HEK293 (cell line): ENCODE measurements at regions not wholly inside any gene's neighbourhood (a gene's known extent, or its start where the extent isn't known, plus 50 kb on each side); places are given as distances from the start of the nearest gene placed in this dataset.

ENCODE experiments used
- CTCF ChIP-seq: fragments of 450-650 bp; formaldehyde crosslinking; IDR thresholded peaks from 2 replicates; pipeline ENCODE4 v1.5.1; 2016; ENCODE audit warnings: missing biosample characterization, missing genetic modification characterization
- GLI2 ChIP-seq: fragments of 450-650 bp; formaldehyde crosslinking; IDR thresholded peaks from 2 replicates; pipeline ENCODE4; 2017; ENCODE audit warnings: missing biosample characterization, missing genetic modification characterization, low read depth, borderline replicate concordance
- PRDM2 ChIP-seq: fragments of 450-650 bp; formaldehyde crosslinking; IDR thresholded peaks from 2 replicates; pipeline ENCODE4 v1.5.1; 2016; ENCODE audit warnings: missing biosample characterization, missing genetic modification characterization, borderline replicate concordance
- SP2 ChIP-seq: fragments of 450-650 bp; formaldehyde crosslinking; IDR thresholded peaks from 2 replicates; pipeline ENCODE4 v1.5.1; 2016; ENCODE audit warnings: missing biosample characterization, missing genetic modification characterization
- ZBTB20 ChIP-seq: fragments of 450-650 bp; formaldehyde crosslinking; IDR thresholded peaks from 2 replicates; pipeline ENCODE4 v1.5.1; 2016; ENCODE audit warnings: missing biosample characterization, missing genetic modification characterization
- ZBTB6 ChIP-seq: fragments of 450-650 bp; formaldehyde crosslinking; IDR thresholded peaks from 2 replicates; pipeline ENCODE4 v1.5.1; 2017; ENCODE audit warnings: missing biosample characterization, missing genetic modification characterization
- ZNF292 ChIP-seq: fragments of 450-650 bp; formaldehyde crosslinking; IDR thresholded peaks from 2 replicates; pipeline ENCODE4 v1.5.1; 2016; ENCODE audit warnings: low read depth, missing biosample characterization, missing genetic modification characterization, borderline replicate concordance
- ZNF660 ChIP-seq: fragments of 450-650 bp; IDR thresholded peaks from 2 replicates; pipeline ENCODE4 v1.5.1; 2018; ENCODE audit warnings: missing biosample characterization, mild to moderate bottlenecking, missing genetic modification characterization
- ZNF701 ChIP-seq: fragments of 450-650 bp; formaldehyde crosslinking; IDR thresholded peaks from 2 replicates; pipeline ENCODE4 v1.5.1; 2016; ENCODE audit warnings: missing biosample characterization, missing genetic modification characterization
- ZNF785 ChIP-seq: fragments of 450-650 bp; formaldehyde crosslinking; IDR thresholded peaks from 2 replicates; pipeline ENCODE4 v1.5.1; 2016; ENCODE audit warnings: missing biosample characterization, missing genetic modification characterization

GRCh38 chr18:73023975-73024374, 156.2 kb upstream of the NETO1 start:
- no peak for TF ChIP-seq ZNF660 (tag by site-specific recombination)
- TF ChIP-seq CTCF: no peak
- no peak for TF ChIP-seq ZBTB20
- TF ChIP-seq ZNF785 (tag by site-specific recombination): no peak
- no peak for TF ChIP-seq GLI2 (tag by site-specific recombination)
- TF ChIP-seq PRDM2: no peak
- TF ChIP-seq SP2 (tag by site-specific recombination): no peak
- TF ChIP-seq ZNF701 (tag by site-specific recombination): no peak
- no peak for TF ChIP-seq ZNF292 (tag by site-specific recombination)
- no peak for TF ChIP-seq ZBTB6 (tag by site-specific recombination)
